ENCODE measurements at regions not wholly inside any gene's neighbourhood (a gene's known extent, or its start where the extent isn't known, plus 50 kb on each side); places are given as distances from the start of the nearest gene placed in this dataset.

GRCh38 chr16:48676836-48677235 is 66.9 kb upstream of the N4BP1 start:
- TF ChIP-seq POLR2AphosphoS5 (IDR thresholded peaks at IDR 0.05; ENCODE audit: low read depth, low read length) (no peak), POLR2A (IDR thresholded peaks at IDR 0.05; ENCODE audit: low read depth, low read length) (no peak), TAF1 (IDR thresholded peaks at IDR 0.05; ENCODE audit: borderline replicate concordance, low read depth, low read length) (no peak)

Measured in GM12892 (cell line).